Heart left ventricle (tissue), 13 donors: ENCODE measurements at regions not wholly inside any gene's neighbourhood (a gene's known extent, or its start where the extent isn't known, plus 50 kb on each side); places are given as distances from the start of the nearest gene placed in this dataset.
A peak's percentile ranks its signal among the peaks of the same experiment; 100 is the strongest.
"Not testable (repeated sequence)": the region's sequence is repeated elsewhere in the genome, so short reads cannot be mapped to it uniquely, and the experiment has no call there.

Experiments used
- CTCF ChIP-seq, 12 donors: fragments of 200-600 bp; sonication (generic) in 4 of 12; IDR thresholded peaks; one replicate each; pipeline versions ENCODE4 v1.5.0 to v1.8.0; 2018 to 2022; ENCODE audit warnings: antibody characterized with exemption in 12 of 12, mild to moderate bottlenecking in 5 of 12
- POLR2A ChIP-seq, 2 donors: fragments of 450-650 bp; IDR thresholded peaks; one replicate each; pipeline ENCODE4 v1.6.1; 2017; ENCODE audit warnings: antibody characterized with exemption in 2 of 2, mild to moderate bottlenecking in 2 of 2, moderate library complexity in 2 of 2
- donor health status: ischemic (EF 13 %, LVEDD 7.1; RV severe dilation, severe dysfunction).
- donor health status: DM: no; HTN: yes; CAD: no.
- donor health status: DM: no; HTN: no; CAD: no.
- donor health status: ischemic (EF 25% LVEDD 6.9; RV normal size, moderate dysfunction).
- donor health status: ischemic (EF 25% LVEDD 5.7; RV mildly dilated, moderate dysfunction).
- donor health status: ischemic (EF 35%, LVEDD 5.7; RV mildly dilated, moderate dysfunction).
- donor health status: nonischemic (EF 11% LVEDD 7.7; RV severe dilation, severe dysfunction).
- donor health status: DM: yes; HTN: yes; CAD: no.
- donor health status: PGD.
- donor health status: ischemic (EF 29% LVEDD 5.4; RV normal size, mild dysfunction).
- donor health status: nonischemic (EF 23%, LVEDD 6.1; RV moderate dilation, normal function).

DNA sequence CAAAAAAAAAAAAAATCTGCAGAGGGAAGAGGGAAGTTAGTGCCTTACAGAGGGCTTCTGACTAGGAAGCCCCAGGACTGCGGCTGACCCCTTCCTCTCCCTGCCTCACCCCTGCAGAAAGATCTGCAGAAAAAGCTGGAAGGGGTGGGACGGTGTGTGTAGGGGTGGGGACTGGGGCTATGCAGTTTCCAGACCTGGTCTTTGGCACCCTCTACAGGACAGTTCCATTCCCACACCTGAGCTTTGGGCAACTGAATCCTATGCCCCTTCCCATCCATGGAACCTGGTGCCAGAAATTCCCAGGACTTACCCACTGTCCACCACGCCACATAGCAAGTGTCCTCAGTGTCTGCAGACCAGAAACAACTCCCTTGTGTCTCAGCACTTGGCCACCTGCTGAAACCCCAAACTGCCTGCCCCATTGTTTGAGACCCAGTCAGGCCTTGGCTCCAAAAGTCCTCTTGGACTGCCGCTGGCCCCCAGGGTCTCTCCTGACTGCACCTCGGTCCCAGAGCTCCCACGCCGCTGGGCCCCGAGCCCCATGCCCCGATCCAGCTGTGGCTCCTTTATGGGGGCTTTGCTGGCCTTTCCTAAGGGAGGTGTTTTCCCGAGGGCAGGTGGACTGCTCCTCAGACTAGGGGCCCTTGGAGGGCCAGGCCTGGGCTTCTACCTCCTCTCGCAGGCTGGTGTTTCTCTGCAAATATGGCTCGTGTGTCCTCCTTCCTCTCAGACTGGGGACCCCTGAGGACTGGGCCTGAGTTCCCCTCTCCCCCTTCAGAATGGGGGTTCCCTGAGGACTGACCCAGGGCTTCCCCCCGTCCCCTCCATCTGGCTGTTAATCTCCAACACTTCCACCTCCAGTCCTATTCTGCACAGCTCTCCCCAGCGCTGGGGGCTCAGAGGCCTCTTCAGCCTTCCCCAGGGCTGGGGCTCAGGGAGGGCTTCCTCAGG is 284.9 kb upstream of the TEKT4 start:
- TF ChIP-seq CTCF (IDR thresholded peaks at IDR 0.05): peak; percentile 28 to 73 (median 66)
- TF ChIP-seq POLR2A (IDR thresholded peaks at IDR 0.05): not testable (repeated sequence)
